WTC11 (cell line): ENCODE measurements at regions not wholly inside any gene's neighbourhood (a gene's known extent, or its start where the extent isn't known, plus 50 kb on each side); places are given as distances from the start of the nearest gene placed in this dataset.

Source experiments
- ATAC-seq: fragments of 200-7000 bp; cut with Tn5 transposase; 2 replicates; pipeline ENCODE4 v1.10.0; 2021; ENCODE audit warnings: mild to moderate bottlenecking, moderate library complexity
- CTCF ChIA-PET: fragments of 300-600 bp; sonication (Branson Sonifier 250); formaldehyde crosslinking; loops from one replicate; lab custom pipeline; 2021; ENCODE audit warnings: antibody characterized with exemption; lab: Charles Lee
- POLR2A ChIA-PET: fragments of 350-600 bp; sonication (Branson Sonifier 250); formaldehyde crosslinking; loops from one replicate; lab custom pipeline; 2021; ENCODE audit warnings: antibody characterized with exemption; lab: Charles Lee
- DNase-seq: peaks from one replicate; pipeline ENCODE4 v3.0.0; 2021; ENCODE audit warnings: low spot score
- H3K27ac Mint-ChIP-seq: 2 replicates; pipeline ENCODE4 v1.8.0; 2021; ENCODE audit warnings: mixed read lengths
- H3K27me3 Mint-ChIP-seq: 2 replicates; pipeline ENCODE4 v1.8.0; 2021; ENCODE audit warnings: low read depth, mild to moderate bottlenecking, moderate library complexity, mixed read lengths
- H3K36me3 Mint-ChIP-seq: 2 replicates; pipeline ENCODE4 v1.8.0; 2021; ENCODE audit warnings: mixed read lengths
- H3K4me1 Mint-ChIP-seq: 2 replicates; pipeline ENCODE4 v1.8.0; 2022; ENCODE audit warnings: mixed read lengths
- H3K4me3 Mint-ChIP-seq: 2 replicates; pipeline ENCODE4 v1.8.0; 2021; ENCODE audit warnings: mild to moderate bottlenecking, moderate library complexity, mixed read lengths
- H3K9me3 Mint-ChIP-seq: 2 replicates; pipeline ENCODE4 v1.8.0; 2021; ENCODE audit warnings: mixed read lengths
- CREM ChIP-seq: sonication (generic); formaldehyde crosslinking; IDR thresholded peaks from 2 replicates; pipeline ENCODE4 v1.8.1; 2022; ENCODE audit warnings: mild to moderate bottlenecking, missing genetic modification reagents, moderate library complexity
- ELF4 ChIP-seq: sonication (generic); formaldehyde crosslinking; IDR thresholded peaks from 2 replicates; pipeline ENCODE4 v1.8.1; 2022; ENCODE audit warnings: low read depth, mild to moderate bottlenecking, moderate library complexity, missing genetic modification reagents
- EMX1 ChIP-seq: fragments of 250-450 bp; sonication (Bioruptor Pico); IDR thresholded peaks from 2 replicates; pipeline ENCODE4 v1.8.0; 2021; ENCODE audit warnings: mild to moderate bottlenecking
- ERG ChIP-seq: fragments of 250-450 bp; sonication (Bioruptor Pico); IDR thresholded peaks from 2 replicates; pipeline ENCODE4 v1.8.0; 2021; ENCODE audit warnings: mild to moderate bottlenecking
- GRHL2 ChIP-seq: fragments of 250-450 bp; sonication (Bioruptor Pico); IDR thresholded peaks from 2 replicates; pipeline ENCODE4 v1.8.0; 2022; ENCODE audit warnings: mild to moderate bottlenecking, moderate library complexity; ENCODE audit not compliant: insufficient replicate concordance, severe bottlenecking
- IRF2 ChIP-seq: sonication (generic); formaldehyde crosslinking; IDR thresholded peaks from 2 replicates; pipeline ENCODE4 v1.8.0; 2022; ENCODE audit warnings: low read depth, missing genetic modification reagents, borderline replicate concordance
- JAZF1 ChIP-seq: fragments of 250-450 bp; sonication (Bioruptor Pico); IDR thresholded peaks from 2 replicates; pipeline ENCODE4 v1.9.0; 2021; ENCODE audit warnings: moderate library complexity, mild to moderate bottlenecking, inconsistent platforms
- MYBL2 ChIP-seq: sonication (generic); formaldehyde crosslinking; IDR thresholded peaks from 2 replicates; pipeline ENCODE4 v1.8.1; 2023; ENCODE audit warnings: mild to moderate bottlenecking, moderate library complexity, missing genetic modification reagents
- PRDM15 ChIP-seq: sonication (generic); formaldehyde crosslinking; IDR thresholded peaks from 2 replicates; pipeline ENCODE4 v1.8.0; 2022; ENCODE audit warnings: missing genetic modification reagents
- RELA ChIP-seq: sonication (generic); formaldehyde crosslinking; IDR thresholded peaks from 2 replicates; pipeline ENCODE4 v1.8.1; 2022; ENCODE audit warnings: missing genetic modification reagents, mild to moderate bottlenecking, borderline replicate concordance
- RORB ChIP-seq: fragments of 250-450 bp; sonication (Bioruptor Pico); IDR thresholded peaks from 2 replicates; pipeline ENCODE4 v1.9.0; 2021; ENCODE audit warnings: mild to moderate bottlenecking
- SMAD3 ChIP-seq: sonication (generic); formaldehyde crosslinking; IDR thresholded peaks from 2 replicates; pipeline ENCODE4 v1.8.0; 2022; ENCODE audit warnings: missing genetic modification reagents, mild to moderate bottlenecking, borderline replicate concordance
- SMAD4 ChIP-seq: sonication (generic); formaldehyde crosslinking; IDR thresholded peaks from 2 replicates; pipeline ENCODE4 v1.8.0; 2022; ENCODE audit warnings: mild to moderate bottlenecking, missing genetic modification reagents
- USF1 ChIP-seq: sonication (generic); formaldehyde crosslinking; IDR thresholded peaks from 2 replicates; pipeline ENCODE4 v1.8.0; 2022; ENCODE audit warnings: mild to moderate bottlenecking, missing genetic modification reagents
- ZBTB21 ChIP-seq: sonication (generic); formaldehyde crosslinking; IDR thresholded peaks from 2 replicates; pipeline ENCODE4 v1.8.1; 2023; ENCODE audit warnings: mild to moderate bottlenecking, missing genetic modification reagents, borderline replicate concordance
- ZNF219 ChIP-seq: sonication (generic); formaldehyde crosslinking; IDR thresholded peaks from 2 replicates; pipeline ENCODE4 v1.8.0; 2023; ENCODE audit warnings: missing genetic modification reagents, mild to moderate bottlenecking, borderline replicate concordance
- ZNF232 ChIP-seq: sonication (generic); formaldehyde crosslinking; IDR thresholded peaks from 2 replicates; pipeline ENCODE4 v1.8.0; 2022; ENCODE audit warnings: mild to moderate bottlenecking, missing genetic modification reagents
- ZNF317 ChIP-seq: sonication (generic); formaldehyde crosslinking; IDR thresholded peaks from 2 replicates; pipeline ENCODE4 v1.8.1; 2023; ENCODE audit warnings: low read depth, mild to moderate bottlenecking, moderate library complexity, missing genetic modification reagents, borderline replicate concordance
- ZNF416 ChIP-seq: fragments of 250-450 bp; sonication (Bioruptor Pico); IDR thresholded peaks from 2 replicates; pipeline ENCODE4 v1.9.0; 2021; ENCODE audit warnings: mild to moderate bottlenecking, inconsistent platforms
- ZNF671 ChIP-seq: fragments of 250-450 bp; sonication (Bioruptor Pico); IDR thresholded peaks from 2 replicates; pipeline ENCODE4 v1.8.0; 2021; ENCODE audit warnings: mild to moderate bottlenecking
- TF ChIP-seq, protein P1 (sequence below): sonication (generic); formaldehyde crosslinking; IDR thresholded peaks from 2 replicates; pipeline ENCODE4 v1.8.1; 2023; ENCODE audit warnings: mild to moderate bottlenecking, missing genetic modification reagents, moderate library complexity
- TF ChIP-seq, protein P2 (sequence below): sonication (generic); formaldehyde crosslinking; IDR thresholded peaks from 2 replicates; pipeline ENCODE4 v1.8.1; 2023; ENCODE audit warnings: mild to moderate bottlenecking, missing genetic modification reagents, moderate library complexity
- TF ChIP-seq, protein P3 (sequence below): sonication (generic); formaldehyde crosslinking; conservative IDR thresholded peaks from 2 replicates; pipeline ENCODE4 v1.8.1; 2023; ENCODE audit warnings: mild to moderate bottlenecking, low read depth, missing genetic modification reagents, moderate library complexity
- TF ChIP-seq, protein P4 (sequence below): fragments of 250-450 bp; sonication (Bioruptor Pico); IDR thresholded peaks from 2 replicates; pipeline ENCODE4 v1.9.0; 2021; ENCODE audit warnings: moderate library complexity, mild to moderate bottlenecking, inconsistent platforms, borderline replicate concordance

- Mint-ChIP-seq H3K36me3 (no peaks in the 10 kb centered on the region), H3K9me3 (no peaks in the 10 kb centered on the region), H3K4me3 (no peak overlapping the region), H3K4me1 (peaks cover 35% of the 10 kb centered on the region), H3K27me3 (peaks cover 78% of the 10 kb centered on the region), H3K27ac (no peak overlapping the region)
- ATAC-seq (no peak), DNase-seq (no peak)
- TF ChIP-seq RELA (CRISPR knock-in tag): no peak
- TF ChIP-seq SMAD3 (CRISPR knock-in tag): no peak
- no peak for TF ChIP-seq PRDM15
- TF ChIP-seq, protein P1, sequence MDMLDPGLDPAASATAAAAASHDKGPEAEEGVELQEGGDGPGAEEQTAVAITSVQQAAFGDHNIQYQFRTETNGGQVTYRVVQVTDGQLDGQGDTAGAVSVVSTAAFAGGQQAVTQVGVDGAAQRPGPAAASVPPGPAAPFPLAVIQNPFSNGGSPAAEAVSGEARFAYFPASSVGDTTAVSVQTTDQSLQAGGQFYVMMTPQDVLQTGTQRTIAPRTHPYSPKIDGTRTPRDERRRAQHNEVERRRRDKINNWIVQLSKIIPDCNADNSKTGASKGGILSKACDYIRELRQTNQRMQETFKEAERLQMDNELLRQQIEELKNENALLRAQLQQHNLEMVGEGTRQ (CRISPR knock-in tag): no peak
- TF ChIP-seq ZNF416 (CRISPR knock-in tag): no peak
- no peak for TF ChIP-seq CREM
- no peak for TF ChIP-seq ZNF317 (CRISPR knock-in tag)
- no peak for TF ChIP-seq USF1
- TF ChIP-seq ERG (CRISPR knock-in tag): no peak
- TF ChIP-seq ZNF219: no peak
- TF ChIP-seq IRF2 (CRISPR knock-in tag): no peak
- no peak for TF ChIP-seq ZNF232 (CRISPR knock-in tag)
- TF ChIP-seq, protein P2, sequence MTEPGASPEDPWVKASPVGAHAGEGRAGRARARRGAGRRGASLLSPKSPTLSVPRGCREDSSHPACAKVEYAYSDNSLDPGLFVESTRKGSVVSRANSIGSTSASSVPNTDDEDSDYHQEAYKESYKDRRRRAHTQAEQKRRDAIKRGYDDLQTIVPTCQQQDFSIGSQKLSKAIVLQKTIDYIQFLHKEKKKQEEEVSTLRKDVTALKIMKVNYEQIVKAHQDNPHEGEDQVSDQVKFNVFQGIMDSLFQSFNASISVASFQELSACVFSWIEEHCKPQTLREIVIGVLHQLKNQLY (CRISPR knock-in tag): no peak
- POLR2A ChIA-PET: no interaction called here
- CTCF ChIA-PET: interaction anchor here (1.5 kb wide), 1 partner anchor 351 kb away, joined by 4 read pairs; no protein-coding TSS in a partner anchor
Observed at GRCh38 chr3:193964517-193964880, 171.4 kb upstream of the HES1 start.

DNA sequence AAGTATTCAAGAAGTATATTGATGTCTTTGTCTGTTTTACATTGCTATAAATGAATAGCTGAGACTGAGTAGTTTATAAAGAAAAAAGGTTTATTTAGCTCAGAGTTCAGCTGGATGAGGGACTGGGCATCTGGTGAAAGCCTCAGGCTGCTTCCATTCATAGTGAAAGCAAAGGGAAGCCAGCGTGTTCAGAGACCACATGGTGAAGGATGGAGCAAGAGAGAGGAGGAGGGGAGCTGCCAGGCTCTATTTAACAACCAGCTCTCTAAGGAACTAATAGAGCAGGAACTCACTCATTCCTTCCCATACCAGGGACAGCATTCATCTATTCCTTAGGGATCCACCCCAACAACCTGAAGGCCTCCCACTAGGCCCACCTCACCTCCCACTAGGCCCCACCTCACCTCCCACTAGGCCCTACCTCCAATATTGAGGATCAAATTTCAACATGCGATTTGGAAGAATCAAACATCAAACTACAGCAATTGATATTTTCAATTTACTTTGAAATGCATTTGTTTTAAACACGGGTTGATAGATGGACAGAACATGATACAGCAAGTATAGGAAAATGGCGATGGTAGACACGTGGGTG is 167.5 kb upstream of the HES1 start:
- H3K4me1 Mint-ChIP-seq: peaks cover 50% of the 10 kb centered on the region
- ChIA-PET CTCF (interaction anchor here (1.0 kb wide), 1 partner anchor 302 kb away, joined by 3 read pairs; no protein-coding TSS in a partner anchor), POLR2A (no interaction called here)
- no peaks in the 10 kb centered on the region for H3K36me3 Mint-ChIP-seq
- peak; percentile 47 for ATAC-seq
- no peak overlapping the region for H3K4me3 Mint-ChIP-seq
- H3K27ac Mint-ChIP-seq: no peak overlapping the region
- no peaks in the 10 kb centered on the region for H3K9me3 Mint-ChIP-seq
- no peak for DNase-seq
- H3K27me3 Mint-ChIP-seq: peaks cover 57% of the 10 kb centered on the region
- no peak for TF ChIP-seq EMX1 (CRISPR knock-in tag)
- no peak for TF ChIP-seq ZNF671 (CRISPR knock-in tag)
- TF ChIP-seq, protein P3, sequence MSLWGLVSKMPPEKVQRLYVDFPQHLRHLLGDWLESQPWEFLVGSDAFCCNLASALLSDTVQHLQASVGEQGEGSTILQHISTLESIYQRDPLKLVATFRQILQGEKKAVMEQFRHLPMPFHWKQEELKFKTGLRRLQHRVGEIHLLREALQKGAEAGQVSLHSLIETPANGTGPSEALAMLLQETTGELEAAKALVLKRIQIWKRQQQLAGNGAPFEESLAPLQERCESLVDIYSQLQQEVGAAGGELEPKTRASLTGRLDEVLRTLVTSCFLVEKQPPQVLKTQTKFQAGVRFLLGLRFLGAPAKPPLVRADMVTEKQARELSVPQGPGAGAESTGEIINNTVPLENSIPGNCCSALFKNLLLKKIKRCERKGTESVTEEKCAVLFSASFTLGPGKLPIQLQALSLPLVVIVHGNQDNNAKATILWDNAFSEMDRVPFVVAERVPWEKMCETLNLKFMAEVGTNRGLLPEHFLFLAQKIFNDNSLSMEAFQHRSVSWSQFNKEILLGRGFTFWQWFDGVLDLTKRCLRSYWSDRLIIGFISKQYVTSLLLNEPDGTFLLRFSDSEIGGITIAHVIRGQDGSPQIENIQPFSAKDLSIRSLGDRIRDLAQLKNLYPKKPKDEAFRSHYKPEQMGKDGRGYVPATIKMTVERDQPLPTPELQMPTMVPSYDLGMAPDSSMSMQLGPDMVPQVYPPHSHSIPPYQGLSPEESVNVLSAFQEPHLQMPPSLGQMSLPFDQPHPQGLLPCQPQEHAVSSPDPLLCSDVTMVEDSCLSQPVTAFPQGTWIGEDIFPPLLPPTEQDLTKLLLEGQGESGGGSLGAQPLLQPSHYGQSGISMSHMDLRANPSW (CRISPR knock-in tag): no peak
- no peak for TF ChIP-seq JAZF1 (CRISPR knock-in tag)
- TF ChIP-seq GRHL2 (CRISPR knock-in tag): no peak
- no peak for TF ChIP-seq SMAD4
- no peak for TF ChIP-seq RORB
- TF ChIP-seq ZBTB21 (CRISPR knock-in tag): no peak
- TF ChIP-seq MYBL2 (CRISPR knock-in tag): no peak
- TF ChIP-seq, protein P4, sequence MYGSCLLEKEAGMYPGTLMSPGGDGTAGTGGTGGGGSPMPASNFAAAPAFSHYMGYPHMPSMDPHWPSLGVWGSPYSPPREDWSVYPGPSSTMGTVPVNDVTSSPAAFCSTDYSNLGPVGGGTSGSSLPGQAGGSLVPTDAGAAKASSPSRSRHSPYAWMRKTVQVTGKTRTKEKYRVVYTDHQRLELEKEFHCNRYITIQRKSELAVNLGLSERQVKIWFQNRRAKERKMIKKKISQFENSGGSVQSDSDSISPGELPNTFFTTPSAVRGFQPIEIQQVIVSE: no peak
- TF ChIP-seq USF1: no peak
- TF ChIP-seq ELF4 (CRISPR knock-in tag): no peak
